Mucosa of descending colon (tissue), 3 donors: ENCODE measurements at regions not wholly inside any gene's neighbourhood (a gene's known extent, or its start where the extent isn't known, plus 50 kb on each side); places are given as distances from the start of the nearest gene placed in this dataset.

Experiments used
- ATAC-seq: fragments of 200-7000 bp; cut with Tn5 transposase; one replicate; pipeline ENCODE4 v1.9.1; 2020; ENCODE audit warnings: mild to moderate bottlenecking, moderate library complexity
- DNase-seq, 3 donors: peaks; one replicate each; pipeline ENCODE4 v3.0.0-alpha.2; 2020
- H3K36me3 ChIP-seq: fragments of 200-600 bp; one replicate; pipeline ENCODE4 v1.8.0; 2021; ENCODE audit warnings: low read depth, mild to moderate bottlenecking
- H3K4me1 ChIP-seq: fragments of 200-600 bp; one replicate; pipeline ENCODE4 v1.8.0; 2021; ENCODE audit warnings: low read depth, mild to moderate bottlenecking
- H3K4me3 ChIP-seq: fragments of 200-600 bp; one replicate; pipeline ENCODE4 v1.8.0; 2021; ENCODE audit warnings: mild to moderate bottlenecking
- H3K9me3 ChIP-seq: fragments of 200-600 bp; one replicate; pipeline ENCODE4 v1.8.0; 2021; ENCODE audit warnings: mild to moderate bottlenecking
- CTCF ChIP-seq: fragments of 200-600 bp; IDR thresholded peaks from one replicate; pipeline ENCODE4 v1.8.0; 2022; ENCODE audit warnings: antibody characterized with exemption, mild to moderate bottlenecking
- intact Hi-C, 2 donors: fragments of 100-400 bp; cut with DNase I in 1 of 2; cut with micrococcal nuclease in 1 of 2; formaldehyde crosslinking; loops; one replicate each; pipeline versions ENCODE4 v1.11.0 to v1.11.1; 2022; cut with DNase I, micrococcal nuclease
- donor health status: DM: no; HTN: no; CAD: no; lungs with moderate emphysema.
- donor health status: DM: no; HTN: no; CAD: no.
- donor health status: DM: no; HTN: yes; CAD: no.

GRCh38 chr3:159244933-159245332 is 443.1 kb downstream of the MFSD1 start:
- Histone ChIP-seq H3K36me3 (no peaks in the 10 kb centered on the region), H3K4me1 (no peaks in the 10 kb centered on the region), H3K4me3 (no peak overlapping the region), H3K9me3 (no peaks in the 10 kb centered on the region)
- DNase-seq = no peak
- TF ChIP-seq CTCF = no peak
- ATAC-seq = no peak
- intact Hi-C loops = no loop called here

DNA sequence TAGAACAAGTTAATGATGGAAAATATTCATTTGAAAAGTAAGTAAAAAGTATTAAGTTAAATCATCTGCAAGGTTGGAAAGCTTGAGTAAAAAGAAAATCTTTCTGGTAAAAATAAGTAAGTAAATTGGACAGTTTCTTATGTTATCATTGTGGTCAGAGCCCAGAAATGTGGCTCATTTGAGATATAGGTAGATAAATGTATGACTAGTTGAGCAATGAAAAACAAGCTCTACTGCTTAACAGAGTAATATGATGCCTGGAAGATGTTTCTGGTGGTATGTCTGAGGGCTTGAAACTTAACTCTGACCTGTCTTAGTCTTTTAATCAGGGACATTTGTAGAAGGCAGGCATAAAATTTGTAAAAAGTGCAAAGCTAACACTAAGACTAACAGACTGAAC is 444.0 kb downstream of the MFSD1 start:
- intact Hi-C loops = no loop called here
- DNase-seq (no peak), ATAC-seq (no peak)
- Histone ChIP-seq H3K4me1 (no peaks in the 10 kb centered on the region), H3K36me3 (no peaks in the 10 kb centered on the region), H3K9me3 (no peaks in the 10 kb centered on the region), H3K4me3 (no peak overlapping the region)
- TF ChIP-seq CTCF = no peak

- Histone ChIP-seq H3K4me3 (no peak overlapping the region), H3K9me3 (no peaks in the 10 kb centered on the region), H3K4me1 (no peaks in the 10 kb centered on the region), H3K36me3 (no peaks in the 10 kb centered on the region)
- DNase-seq (no peak), ATAC-seq (no peak)
- intact Hi-C loops = no loop called here
- no peak for TF ChIP-seq CTCF
These were observed 444.5 kb downstream of the MFSD1 start for GRCh38 chr3:159246385-159246784.

DNA sequence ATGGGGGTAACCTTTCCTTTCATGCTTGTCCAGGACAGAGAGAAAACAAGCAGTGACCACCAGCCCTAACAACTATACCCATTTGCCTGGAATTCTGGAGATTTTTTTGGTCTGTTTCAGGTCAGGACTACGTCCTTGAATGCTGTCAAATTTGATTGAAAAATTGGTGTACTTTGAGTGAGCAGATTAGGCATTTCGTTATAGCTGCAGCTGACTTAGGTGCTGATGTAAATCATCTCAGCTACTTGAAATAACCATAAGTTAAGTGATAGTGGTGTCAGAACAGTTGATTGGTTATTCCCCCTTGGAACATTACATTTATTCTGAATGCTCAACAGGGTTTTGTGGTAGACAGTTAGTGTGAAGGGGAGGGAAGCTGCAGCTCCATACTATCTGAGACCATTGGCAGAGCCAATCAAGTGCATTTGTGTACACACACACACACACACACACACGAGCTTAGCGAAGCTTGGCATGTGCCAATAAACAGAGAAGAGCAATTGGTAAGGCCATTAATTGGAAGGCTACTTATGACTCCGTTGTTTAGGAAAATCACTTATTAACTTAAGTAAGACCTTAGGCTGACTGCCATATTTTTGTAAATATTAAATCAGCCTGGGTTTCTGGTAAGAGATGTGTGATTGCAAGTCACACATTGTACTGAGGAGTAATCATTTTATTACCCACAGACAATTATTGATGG is 447.8 kb downstream of the MFSD1 start:
- no peaks in the 10 kb centered on the region for H3K36me3 ChIP-seq
- ATAC-seq (no peak), DNase-seq (no peak)
- no peak overlapping the region for H3K4me3 ChIP-seq
- TF ChIP-seq CTCF = no peak
- H3K4me1 ChIP-seq = no peaks in the 10 kb centered on the region
- intact Hi-C loops = no loop called here
- H3K9me3 ChIP-seq = peaks cover 6% of the 10 kb centered on the region

DNA sequence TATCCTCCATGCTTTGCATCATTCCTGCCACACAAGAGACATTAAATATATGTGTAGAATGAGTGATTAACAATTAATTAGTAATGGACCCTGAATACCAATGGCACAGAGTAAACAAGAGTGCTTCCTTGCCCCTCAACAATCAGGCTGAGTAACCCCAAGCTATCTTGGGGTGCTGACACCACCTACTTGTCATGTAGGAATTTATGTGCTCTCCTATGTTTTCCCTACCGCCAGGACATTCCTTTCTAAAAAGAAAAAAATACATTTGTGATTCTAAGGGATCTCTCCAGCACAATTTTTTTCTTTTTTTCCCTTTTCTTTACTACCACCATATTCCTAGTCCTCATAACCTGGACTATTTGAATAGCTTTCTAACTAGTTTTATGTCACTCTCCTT is 449.1 kb downstream of the MFSD1 start:
- Histone ChIP-seq H3K36me3 (no peaks in the 10 kb centered on the region), H3K4me3 (no peak overlapping the region), H3K9me3 (peaks cover 6% of the 10 kb centered on the region), H3K4me1 (no peaks in the 10 kb centered on the region)
- no peak for TF ChIP-seq CTCF
- intact Hi-C loops = no loop called here
- DNase-seq (no peak), ATAC-seq (no peak)

- Histone ChIP-seq H3K9me3 (peaks cover 6% of the 10 kb centered on the region), H3K4me1 (no peaks in the 10 kb centered on the region), H3K36me3 (no peaks in the 10 kb centered on the region), H3K4me3 (no peak overlapping the region)
- DNase-seq = no peak
- no peak for TF ChIP-seq CTCF
- intact Hi-C loops = no loop called here
- no peak for ATAC-seq
These were observed 450.4 kb downstream of the MFSD1 start for GRCh38 chr3:159252274-159252673.
